Stimulated activated CD4-positive, alpha-beta T cell treated with anti-CD3 and anti-CD28 coated beads, Interleukin-2, amount 100 ng/mL, for 24 hours (primary cell): ENCODE measurements at regions not wholly inside any gene's neighbourhood (a gene's known extent, or its start where the extent isn't known, plus 50 kb on each side); places are given as distances from the start of the nearest gene placed in this dataset.
A peak's percentile ranks its signal among the peaks of the same experiment; 100 is the strongest.
"Not testable (repeated sequence)": the region's sequence is repeated elsewhere in the genome, so short reads cannot be mapped to it uniquely, and the experiment has no call there.

Experiments used
- DNase-seq, 2 donors: peaks; one replicate each; pipeline ENCODE4 v3.0.0-alpha.2; 2020

DNA sequence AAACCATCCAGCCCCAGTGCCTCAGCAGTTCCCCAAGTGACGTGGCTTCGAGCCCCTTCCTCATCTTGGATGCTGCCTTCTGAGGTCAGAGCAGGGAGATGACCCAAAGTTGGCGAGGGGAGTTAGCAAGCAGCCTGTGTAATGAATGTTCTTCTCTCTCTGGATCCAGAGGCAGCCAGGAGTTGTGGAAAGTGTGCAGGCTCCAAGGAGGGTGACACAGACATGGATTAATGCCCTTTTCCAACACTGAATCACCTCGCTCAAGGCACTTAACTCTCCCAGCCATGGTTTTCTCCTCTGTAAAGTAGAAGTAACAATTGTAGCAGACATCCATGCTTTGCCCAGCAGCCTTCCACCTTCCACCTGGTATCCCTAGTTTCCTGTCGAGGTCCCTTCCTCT is 64.6 kb upstream of the HAND1 start:
- DNase-seq: no peak

DNA sequence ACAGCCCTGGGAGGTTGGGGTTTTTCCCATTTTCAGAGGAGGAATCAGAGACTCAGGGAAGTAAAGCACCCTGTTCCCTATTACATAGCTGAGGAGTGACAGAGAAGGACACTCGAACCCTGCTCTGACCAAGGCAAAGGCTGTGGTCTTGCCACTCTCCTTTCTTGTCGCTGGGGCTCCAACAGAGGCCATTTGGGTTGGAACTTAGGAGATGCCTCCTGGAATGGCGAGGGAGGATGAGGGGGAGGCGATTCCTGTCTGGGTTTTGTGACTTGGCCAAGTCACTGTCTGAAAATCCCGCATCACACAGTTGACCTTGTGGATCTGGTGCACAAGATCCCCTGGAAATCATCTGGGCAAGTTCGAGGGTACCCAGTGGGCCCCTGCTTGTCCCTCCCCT is 64.0 kb upstream of the HAND1 start:
- DNase-seq: no peak

DNA sequence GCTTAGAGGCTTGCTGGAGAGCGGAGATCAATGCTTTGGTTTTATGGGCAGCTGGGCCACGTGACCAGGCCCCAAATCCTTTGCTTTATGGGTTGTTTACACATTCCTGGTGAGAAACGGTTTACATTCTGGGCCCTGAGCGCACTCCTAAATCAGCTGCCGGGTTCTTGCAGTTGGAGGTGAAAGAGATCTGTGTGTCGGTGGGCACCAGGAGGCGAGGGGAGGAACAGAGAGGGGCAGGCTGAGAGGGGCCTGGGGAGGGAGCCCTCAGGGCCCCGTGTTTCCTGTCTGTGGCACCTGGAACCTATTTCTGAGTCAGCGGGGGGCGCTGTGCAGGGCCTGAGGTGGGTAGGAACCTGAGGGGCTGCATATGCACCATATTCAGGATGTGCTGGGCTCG is 63.5 kb upstream of the HAND1 start:
- peak in 1 of 2 donors; percentile 33 for DNase-seq

DNA sequence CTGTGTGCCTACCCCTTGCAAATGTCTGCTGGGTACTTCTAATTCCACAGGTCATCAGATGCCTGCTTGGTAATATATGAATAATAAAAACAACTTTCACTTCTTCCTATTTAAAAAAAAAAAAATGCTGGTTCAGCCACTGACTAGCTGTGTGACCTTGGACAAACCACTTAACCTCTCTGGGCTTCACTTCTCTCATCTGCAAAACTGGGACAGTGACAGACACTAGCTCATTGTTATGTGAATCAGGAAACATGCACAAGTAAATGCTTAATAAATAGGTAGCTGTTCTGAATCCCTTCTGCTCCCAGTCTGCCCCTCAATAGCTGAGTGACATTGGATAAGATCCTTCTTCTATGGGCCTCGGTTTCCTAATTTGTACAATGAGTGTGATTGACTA is 62.6 kb upstream of the HAND1 start:
- no peak for DNase-seq

- DNase-seq: no peak
Observed at GRCh38 chr5:154538492-154538891, 60.5 kb upstream of the HAND1 start.

DNA sequence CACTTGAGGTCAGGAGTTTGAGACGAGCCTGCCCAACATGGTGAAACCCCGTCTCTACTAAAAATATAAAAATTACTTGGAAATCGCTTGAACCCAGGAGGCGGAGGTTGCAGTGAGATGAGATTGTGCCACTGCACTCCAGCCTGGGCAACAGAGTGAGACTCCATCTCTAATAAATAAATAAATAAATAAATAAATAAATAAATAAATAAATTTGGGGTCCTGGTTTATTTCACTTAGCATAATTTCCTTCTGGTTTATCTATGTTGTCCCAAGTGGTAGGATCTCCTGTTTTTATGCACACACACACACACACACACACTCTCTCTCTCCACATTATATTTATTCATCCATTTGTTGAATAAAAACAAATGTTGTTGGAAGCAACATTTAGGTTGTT is 58.4 kb upstream of the HAND1 start:
- DNase-seq: not testable (repeated sequence)

GRCh38 chr5:154535535-154535934 is 57.5 kb upstream of the HAND1 start:
- no peak for DNase-seq

DNA sequence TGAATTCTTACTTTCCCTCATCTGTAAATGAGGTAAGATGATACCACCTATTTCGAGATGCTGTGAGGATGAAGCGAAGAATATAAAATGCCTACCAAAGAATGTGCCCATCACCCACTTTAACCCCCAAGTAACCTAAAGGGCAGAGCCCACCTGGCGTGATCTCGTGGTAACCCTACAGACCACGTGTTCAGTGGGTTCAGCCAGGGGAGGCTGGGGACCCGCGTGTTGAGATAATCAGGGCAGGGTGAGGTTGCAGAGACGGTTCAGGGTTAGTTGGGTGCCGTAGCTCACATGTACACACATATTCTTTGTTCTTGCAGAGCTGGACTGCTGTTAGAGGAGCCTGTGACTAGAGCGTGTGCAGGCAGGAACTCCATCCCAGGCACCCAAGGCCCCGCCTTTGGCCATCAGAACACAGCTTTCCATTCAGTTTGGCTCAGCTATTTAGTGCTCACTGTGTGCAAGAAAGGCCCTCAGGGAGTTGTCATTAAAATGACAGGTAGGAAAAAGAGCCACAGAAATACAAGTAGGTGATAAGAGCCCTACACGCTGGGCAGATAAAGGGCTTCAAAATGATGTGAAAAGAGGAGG is 56.5 kb upstream of the HAND1 start:
- DNase-seq: no peak

- DNase-seq: no peak
Observed at GRCh38 chr5:154529282-154529681, 51.3 kb upstream of the HAND1 start.

GRCh38 chr5:154528005-154528594 is 50.1 kb upstream of the HAND1 start:
- no peak for DNase-seq
